ENCODE measurements at regions not wholly inside any gene's neighbourhood (a gene's known extent, or its start where the extent isn't known, plus 50 kb on each side); places are given as distances from the start of the nearest gene placed in this dataset.
A peak's percentile ranks its signal among the peaks of the same experiment; 100 is the strongest.

DNA sequence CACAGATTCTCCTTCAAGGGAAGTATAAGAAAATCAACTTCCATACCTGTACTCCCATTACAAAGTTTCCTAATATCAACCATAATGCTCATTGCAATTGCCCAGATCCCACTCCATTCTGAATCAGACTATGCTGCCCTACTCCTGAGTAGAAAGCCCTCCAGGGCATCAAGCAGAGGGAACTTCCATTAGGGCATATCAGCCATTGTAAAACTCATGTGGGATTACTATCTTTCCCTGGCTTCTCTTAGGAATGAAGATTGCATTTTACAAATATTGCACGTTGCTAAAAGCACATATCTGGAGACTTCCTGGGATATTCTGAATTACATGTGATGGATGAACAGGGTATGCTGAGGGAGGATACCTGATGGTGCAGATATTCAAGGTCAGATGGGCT, 263.2 kb downstream of the FOXA2 start:
- no peak for DNase-seq (ENCODE audit: low spot score)

DNA sequence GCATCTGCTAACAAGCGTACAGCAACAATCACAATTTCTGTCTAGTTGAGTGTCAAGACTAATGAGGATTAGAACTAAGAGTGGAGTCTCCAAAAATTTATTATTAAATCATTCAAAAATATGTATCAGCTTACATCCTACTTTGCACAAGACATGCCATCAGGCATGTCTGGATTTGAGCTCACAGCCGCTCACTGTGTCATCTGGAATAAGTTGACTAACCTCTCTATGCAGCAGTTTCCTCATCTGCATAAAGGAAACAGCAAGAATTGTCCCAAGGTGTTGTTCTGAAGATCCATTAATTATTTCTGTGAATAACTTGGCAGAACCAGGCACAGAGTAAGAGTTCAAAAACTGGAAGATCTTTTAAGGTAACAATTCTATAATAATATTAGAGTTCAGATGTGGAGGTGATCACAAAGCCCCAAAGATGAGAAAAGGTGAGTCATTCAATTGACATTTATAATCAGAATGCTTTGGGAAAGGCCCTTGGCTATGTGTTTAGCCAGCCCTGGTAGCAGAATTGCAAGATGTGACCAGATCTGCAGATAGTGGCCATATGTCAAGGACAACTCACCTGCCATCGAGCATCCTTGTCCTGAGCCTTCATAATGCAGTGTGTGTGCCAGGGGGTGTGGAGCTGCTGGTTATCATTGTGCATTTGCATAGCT, 264.0 kb downstream of the FOXA2 start:
- DNase-seq (ENCODE audit: low spot score): no peak

DNA sequence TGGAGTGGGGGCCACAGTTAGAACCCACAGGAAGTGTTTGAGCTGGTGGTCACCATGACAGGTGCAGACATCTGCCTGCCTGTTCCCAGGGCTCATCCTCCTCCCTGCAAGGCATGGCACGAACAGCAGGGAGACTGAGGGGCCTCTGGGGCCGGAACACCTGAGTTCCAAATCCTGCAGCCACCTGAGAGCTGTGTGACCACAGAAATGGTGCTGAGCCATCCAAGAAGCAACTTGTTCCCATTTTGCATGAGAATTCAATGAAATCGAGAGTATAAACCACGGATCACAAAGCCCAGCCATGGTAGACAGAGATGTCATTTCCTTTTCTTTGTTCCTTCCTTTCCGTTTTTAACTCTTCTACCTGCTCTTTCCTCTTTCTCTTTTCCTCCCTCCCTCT, 268.6 kb downstream of the FOXA2 start:
- no peak for DNase-seq (ENCODE audit: low spot score)

DNA sequence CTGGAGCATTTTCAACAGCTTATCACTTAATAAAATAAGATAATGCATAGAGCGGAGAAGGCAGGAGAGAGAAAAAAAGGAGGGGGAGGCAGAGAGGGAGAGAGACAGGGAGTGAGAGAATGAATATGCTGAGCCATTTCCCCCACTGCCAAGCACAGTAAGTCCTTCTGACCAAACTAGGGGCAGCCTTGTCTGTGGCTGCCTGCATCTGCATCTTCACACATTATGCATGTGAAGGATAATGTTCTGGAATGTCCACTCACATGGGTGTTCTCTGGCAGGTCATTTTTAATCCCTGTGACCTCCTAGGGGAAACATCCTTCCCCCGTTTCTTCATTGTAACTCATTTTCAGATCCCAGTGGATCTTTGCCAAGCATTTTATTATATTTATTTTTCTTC, 269.3 kb downstream of the FOXA2 start:
- DNase-seq (ENCODE audit: low spot score): no peak

DNA sequence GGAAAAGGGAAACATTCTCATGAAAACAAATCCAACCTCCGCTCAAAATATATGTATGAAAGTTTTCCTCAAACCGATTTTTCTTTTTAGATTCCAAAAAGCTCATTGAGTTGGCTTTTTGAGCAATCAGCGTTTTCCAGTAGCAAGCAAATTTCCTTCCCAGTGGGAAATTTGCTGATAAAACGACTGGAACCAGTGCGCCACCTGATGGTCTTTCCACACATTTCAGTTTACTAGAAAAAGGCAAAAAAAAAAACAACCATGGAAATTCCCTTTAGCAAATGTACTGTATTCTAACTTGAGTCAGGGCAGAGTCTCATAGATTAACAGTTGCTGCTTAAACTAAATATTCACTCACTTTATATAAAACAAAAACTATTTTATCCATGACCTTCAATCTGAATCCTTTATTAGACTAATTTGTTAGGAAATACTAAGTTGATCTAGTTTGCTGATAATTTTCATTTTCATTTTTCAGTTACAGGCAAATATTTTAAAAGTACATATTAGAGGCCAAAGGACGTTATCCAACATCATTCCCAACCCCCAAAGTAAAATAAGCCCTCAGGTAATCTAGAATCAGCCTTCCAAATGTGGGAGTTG, 271.5 kb downstream of the FOXA2 start:
- DNase-seq (ENCODE audit: low spot score): peak; percentile 59

DNA sequence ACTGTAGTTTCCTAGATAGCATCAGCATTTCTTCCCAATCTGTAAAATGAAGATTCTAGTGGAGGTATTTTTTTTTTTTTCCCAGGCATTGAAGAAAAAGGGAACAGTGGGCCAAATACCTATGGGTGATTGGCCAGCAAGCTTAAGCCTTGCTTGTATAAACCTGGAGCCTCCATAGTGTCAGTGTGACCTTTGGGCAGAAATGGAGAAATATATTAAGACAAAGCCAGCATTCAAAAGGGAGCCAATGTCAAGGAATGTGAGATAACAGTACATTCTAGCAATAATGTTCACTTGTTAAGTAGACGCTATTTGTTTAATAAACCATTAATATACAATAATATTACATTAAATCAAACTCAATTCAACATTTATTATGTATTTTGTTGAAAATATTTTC, 275.4 kb downstream of the FOXA2 start:
- DNase-seq (ENCODE audit: low spot score): no peak

DNA sequence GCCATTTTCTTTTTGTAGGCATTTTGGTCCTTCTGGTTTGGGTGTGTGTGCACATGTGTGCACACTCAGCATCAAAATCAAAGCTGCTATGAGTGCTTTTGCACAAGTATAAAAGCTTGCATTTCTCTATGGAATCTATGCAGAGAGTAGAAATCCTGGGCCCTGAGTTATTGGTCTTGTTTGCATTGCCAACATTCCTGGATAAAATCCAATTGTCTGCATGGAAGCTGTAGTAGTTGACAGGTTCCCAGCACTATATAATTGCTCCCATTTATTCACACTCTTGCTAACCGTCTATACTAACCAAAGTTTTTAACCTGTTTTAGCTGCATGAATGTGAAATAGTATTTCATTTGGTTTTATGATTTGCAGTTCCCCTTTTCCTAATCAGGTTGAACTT, 277.0 kb downstream of the FOXA2 start:
- no peak for DNase-seq (ENCODE audit: low spot score)

DNA sequence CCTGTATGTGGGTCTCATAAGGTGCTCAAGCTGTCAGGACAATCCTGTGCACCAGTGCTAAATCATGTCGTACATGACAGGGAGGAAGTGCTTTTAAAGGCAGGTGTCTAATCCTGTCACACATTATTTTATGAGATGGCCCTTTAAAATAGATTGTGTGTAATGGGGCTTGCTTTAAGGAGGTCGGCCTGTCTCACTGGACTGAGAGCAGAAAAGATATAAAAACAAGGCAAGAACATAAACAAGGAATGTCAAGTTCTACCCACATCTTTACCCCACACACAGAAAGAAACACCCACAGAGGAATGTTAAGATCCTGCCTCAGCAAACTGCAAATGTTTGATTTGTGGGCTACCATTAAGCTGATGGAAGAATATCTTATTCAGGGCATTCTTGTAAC, 279.0 kb downstream of the FOXA2 start:
- DNase-seq (ENCODE audit: low spot score): no peak

DNA sequence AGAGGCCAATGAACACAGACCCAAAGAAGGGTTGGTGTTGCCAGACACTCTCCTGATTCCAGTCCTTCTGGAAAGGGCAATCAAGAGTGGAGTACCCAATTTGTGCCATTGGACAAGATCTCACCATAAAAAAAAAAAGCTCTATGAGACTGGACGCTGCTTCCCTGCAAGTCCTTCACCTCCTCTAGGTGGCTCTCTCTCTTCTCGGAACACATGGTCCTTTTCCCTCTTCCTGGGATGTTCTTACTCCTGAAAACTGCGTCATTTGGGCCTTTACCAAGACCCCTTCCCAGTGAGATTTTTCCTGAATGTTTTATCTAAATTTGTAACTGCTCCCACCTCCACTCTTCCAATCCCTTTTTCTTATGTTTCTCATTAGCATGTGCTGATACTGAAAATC, 280.8 kb downstream of the FOXA2 start:
- no peak for DNase-seq (ENCODE audit: low spot score)

DNA sequence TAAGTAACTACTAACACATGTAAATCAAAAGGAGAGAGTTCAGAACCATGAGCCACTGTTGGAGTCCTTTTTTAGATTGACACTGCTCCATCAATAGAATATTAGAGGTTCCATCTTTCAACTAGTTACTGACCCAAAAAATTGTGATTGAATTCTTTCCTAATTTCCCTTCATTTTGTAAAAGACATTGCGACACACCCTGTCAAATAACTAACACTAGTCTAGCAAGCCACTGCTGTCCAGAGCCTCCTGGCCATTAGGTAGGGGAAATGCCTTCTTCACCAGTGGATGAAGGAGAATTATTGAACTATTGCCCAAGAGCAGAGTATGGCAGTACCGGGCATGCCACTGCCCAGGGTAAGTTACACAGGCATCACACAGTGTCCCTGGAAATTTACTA, 282.3 kb downstream of the FOXA2 start:
- no peak for DNase-seq (ENCODE audit: low spot score)

DNA sequence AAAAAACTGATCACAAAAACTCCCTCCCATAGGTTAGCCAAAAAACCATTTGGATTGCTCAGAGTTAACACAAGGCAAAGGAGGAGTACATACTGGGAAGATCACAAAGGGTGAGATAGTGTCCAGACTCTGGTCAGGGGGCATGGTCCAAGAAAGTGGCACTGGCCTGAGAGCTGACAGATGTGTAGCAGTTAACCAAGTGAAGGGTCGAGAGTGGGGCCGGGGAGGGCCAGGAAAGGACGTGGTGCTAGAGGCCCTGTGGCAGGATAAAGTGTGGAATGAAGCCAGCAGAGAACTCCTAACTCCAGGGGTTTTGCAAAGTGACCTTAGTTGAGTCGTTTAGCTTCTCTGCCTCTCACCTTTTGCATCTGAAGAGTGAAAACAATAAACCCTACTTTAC, 290.5 kb downstream of the FOXA2 start:
- no peak for DNase-seq (ENCODE audit: low spot score)

DNA sequence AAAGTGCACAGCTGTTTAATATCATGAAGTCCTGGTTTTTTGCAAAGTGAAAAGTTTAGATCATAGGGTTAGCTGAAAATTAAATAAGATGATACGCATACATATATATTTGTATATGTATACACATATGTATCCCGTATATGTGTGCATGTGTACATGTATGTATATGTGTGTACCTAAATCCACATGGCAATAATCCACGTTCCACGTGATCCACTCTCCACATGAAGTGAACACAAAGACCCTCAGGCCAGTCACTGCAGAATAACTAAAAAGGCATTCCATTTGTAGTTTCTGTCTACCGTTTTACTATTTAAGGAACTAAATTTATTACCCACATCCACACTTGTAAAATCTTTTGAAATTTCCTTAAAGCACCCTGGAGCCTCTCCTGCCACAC, 294.9 kb downstream of the FOXA2 start:
- no peak for DNase-seq (ENCODE audit: low spot score)

DNA sequence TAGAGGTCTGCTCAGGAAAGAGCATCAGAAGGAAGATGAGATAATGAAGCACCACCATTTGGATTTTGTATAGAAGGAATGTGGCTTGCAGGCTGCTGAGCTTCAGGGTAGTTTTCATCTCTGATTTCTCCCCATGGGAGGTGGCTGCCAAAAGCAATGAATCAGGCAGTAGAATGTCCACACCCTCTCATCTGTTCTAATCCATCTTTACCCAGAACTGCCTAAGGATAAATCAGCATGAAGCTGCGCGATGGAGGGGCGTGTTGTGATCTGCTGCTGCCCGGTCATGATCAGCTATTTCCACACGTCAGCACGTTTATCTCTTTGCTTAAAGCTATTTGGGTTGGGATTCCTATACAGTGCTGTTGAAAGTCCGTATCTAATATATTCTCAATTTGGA, 295.4 kb downstream of the FOXA2 start:
- DNase-seq (ENCODE audit: low spot score): no peak

DNA sequence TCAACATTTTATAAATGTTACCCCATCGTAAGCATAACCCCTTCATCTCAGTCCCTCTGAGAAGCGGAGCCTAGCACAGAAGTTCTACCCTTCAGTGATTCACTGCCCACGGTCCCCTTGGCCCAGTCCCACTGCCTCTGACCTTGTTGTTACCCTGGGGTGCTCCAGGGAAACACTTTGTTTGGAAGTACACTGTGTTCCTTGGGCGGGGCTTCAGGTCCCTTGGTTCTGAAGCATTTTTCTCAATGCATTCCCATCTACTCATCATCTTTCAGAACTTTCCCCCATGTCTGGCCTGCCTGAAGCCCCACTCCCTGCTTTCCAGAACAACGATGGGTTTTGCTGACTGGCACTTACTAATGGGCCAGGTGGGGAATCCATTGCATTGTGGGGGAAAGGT, 296.2 kb downstream of the FOXA2 start:
- no peak for DNase-seq (ENCODE audit: low spot score)

DNA sequence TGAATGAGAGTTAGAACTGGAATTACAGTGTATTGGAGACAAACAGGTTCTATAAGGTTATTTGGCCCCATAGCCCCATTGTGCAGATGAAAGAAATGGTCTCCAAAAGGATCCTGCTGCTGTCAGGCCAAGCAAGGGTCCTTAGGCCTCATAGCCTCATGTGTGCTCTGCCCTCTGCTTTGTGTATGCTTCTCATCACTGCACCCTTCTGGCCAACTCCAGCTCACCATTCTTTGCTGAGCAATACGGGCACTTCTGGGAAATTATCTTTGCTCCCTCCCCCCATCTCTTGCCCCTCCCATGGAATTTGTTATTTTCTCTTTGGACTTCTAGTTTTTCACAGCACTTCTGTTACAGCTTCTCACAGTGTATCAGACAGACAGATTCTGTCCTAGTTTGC, 298.8 kb downstream of the FOXA2 start:
- no peak for DNase-seq (ENCODE audit: low spot score)

DNA sequence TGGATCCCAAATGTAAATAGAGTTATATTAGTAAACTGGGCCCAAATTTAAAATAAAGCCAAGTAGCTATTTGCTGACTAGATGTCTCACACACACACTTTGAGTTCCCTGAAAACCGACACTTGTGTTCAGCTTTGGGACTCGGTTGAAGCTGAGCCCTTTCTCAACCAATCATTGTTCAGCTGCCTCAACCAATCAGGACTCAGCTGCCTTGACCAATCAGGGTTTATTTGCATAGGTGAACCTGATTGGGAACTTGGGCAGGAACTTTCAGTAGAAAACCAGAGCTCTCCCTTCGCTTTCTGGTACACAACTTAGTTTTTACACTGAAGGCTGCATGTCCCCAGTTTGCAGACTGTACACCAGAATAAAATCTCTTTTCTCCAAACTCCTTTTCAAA, 301.7 kb downstream of the FOXA2 start:
- DNase-seq (ENCODE audit: low spot score): peak; percentile 2

DNA sequence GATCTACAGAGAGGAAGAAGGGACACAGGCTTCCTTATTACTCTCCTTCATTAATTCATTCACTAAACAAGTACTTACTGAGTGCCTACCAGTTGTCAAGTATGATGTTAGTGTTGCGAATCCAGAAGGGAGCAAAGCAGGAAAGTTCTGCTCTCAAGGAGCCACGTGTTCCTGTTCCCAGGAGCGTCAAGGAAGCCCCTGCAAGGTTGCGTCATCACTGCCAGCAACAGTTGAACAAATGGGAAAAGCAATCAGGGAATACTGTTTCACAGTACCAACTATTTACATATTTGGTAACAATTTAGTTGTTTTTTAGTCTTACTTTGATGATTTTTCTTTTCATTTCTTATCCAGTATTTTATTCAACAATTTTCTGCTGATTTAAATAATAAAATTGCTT, 310.0 kb downstream of the FOXA2 start:
- no peak for DNase-seq (ENCODE audit: low spot score)

DNA sequence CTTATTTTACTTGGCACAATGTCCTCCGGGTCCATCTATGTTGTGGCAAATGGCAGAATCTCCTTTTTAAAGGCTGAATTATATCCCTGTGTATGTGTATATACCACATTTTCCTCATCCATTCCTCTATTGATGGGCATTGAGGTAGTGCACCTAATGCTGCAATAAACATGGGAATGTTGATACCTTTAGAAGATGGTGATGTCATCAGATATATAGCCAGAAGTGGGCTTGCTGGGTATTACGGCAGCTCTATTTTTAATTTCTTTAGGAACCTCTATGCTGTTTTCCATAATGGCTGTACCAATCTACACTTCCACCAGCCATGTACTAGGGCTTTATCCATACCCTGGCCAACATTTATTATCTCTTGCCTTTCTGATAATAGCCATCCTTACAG, 315.7 kb downstream of the FOXA2 start:
- no peak for DNase-seq (ENCODE audit: low spot score)

DNA sequence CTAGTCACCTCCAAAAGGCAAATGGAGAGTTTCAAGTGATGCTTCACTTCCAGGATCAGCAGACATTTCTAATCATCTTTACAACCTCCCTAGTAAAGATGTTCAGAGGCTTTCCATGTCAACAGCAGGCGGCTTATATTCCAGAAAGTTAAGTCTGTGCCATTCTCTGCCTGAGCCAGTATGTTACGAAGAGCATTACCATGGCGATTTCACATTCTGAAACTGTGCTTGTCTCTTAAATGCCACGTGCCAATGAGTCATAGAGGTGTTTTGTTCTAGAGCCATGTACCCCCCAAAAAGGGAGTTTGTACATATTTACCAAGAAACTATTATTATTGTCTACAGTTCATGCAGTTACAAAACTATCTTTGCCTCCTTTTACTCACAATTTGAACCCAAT, 319.5 kb downstream of the FOXA2 start:
- no peak for DNase-seq (ENCODE audit: low spot score)

DNA sequence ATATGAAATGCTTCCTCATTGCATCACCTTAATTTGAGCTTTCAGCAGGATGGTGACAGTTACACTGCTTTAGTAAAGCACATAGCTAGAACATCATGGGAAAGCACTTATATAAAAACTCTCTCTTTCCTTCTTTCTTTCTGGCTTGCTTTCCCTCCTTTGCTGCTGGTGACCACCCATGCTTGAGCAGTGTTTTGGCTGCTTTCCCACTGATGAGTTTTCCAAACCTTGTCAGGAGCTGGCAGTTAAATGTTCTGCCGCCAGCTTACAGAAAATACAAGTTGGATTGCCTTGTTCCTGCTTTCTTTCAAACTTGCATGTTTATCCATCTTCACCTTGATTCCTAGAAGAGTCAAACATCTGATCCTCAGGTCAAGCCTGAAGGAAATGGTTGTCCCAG, 323.9 kb downstream of the FOXA2 start:
- DNase-seq (ENCODE audit: low spot score): no peak

DNA sequence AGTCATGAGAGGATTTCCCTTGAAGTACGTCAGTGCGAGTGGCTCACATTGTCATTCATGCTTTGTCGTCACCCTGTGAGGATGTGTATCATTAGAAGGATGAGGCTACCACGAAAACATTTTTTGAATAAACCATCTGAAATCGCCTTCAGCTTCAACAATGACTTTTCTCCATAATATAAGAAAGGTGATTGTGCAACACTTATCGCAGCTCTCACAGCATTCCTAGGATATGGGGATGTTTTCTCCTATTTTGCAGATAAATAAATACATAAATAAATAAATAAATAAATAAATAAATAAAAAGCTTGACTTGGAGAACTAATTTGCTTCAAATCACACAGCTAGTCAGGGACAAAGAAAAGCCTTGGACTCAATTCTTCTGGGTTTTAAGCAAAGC, 326.5 kb downstream of the FOXA2 start:
- no peak for DNase-seq (ENCODE audit: low spot score)

DNA sequence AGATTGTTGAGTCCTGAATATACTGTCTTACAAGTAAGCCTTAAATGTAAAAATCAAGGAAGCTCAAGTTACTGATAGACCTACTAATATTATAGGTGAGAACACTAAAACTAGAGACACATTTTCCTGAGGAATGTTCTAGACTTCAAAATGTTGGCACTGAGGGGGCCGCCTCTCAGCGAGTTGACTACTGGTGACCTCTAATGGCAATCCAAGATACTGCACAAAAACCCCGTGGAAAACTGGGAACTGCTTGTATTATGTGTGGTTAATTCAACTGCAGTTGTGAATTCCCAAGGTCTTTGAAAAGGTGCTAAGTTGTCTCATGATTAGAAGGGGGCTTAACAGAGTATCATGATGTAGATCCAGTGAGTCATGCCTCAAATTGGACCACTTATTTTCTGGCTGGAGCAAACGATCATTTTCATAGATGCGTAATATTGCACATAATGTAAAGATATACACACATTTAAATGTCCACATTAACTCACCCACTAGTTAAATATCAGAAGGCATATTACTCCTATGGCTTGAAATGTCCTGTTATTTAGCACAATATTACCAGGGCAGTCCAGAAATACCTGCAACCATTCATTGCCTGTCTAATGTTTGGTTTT, 336.2 kb downstream of the FOXA2 start:
- peak; percentile 48 for DNase-seq (ENCODE audit: low spot score)

DNA sequence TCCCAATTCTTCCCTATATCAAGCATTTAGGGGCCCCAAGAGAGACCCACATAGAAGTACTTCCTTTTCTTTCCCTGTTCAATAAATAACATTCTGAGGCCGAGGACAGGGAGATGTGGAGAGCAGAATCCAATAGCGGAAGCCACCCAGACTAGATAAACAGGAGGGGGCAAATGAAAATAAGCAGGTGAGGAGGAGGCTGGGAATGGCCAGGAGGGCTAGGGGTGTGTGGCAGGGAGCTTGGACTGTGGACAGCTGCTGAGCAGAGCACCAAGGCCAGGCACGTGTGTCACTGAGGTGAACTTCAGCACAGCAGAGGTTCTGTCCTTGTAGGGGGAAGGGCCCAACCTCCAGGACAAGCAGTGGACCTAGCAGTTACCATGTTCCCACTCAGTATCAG, 339.2 kb downstream of the FOXA2 start:
- no peak for DNase-seq (ENCODE audit: low spot score)

DNA sequence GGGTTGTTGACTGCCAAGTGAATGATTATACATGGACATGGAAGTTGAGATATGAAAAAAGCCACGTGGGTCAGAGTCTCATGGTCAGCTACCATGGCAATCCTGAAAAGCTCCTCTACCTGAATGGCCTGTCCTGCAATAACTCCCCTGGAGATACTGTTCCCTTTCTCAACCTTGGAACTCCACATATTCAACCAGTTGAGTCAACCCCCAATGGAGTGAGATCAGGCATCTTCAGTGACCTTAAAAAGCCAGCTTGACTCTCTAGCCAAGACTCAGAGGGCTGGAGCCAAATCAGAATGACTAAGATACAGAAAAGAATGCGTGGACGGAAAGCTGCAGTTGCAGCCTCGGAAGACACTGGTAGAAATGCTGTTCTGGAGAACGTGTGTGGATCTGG, 341.3 kb downstream of the FOXA2 start:
- no peak for DNase-seq (ENCODE audit: low spot score)
